ENCODE measurements at regions not wholly inside any gene's neighbourhood (a gene's known extent, or its start where the extent isn't known, plus 50 kb on each side); places are given as distances from the start of the nearest gene placed in this dataset.

DNA sequence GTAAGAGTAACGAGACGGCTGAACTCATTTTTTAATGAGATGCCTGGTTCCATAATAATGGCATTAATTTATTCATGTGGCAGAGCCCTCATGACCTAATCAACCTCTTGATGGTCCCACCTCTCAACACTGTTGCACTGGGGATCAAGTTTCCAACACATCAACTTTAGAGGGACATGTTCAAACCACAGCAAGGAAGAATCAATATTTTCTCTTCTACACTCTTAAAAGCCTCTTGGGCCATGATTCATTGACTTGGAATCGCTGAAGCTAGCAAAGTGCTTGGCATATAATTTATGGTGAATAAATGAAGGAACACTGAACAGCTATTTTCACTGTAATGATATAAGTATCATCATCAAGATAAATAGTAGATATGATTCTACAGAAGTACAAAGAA, 333.0 kb downstream of the TNS1 start:
- no peak overlapping the region for H3K27ac ChIP-seq
- TF ChIP-seq, protein P1, sequence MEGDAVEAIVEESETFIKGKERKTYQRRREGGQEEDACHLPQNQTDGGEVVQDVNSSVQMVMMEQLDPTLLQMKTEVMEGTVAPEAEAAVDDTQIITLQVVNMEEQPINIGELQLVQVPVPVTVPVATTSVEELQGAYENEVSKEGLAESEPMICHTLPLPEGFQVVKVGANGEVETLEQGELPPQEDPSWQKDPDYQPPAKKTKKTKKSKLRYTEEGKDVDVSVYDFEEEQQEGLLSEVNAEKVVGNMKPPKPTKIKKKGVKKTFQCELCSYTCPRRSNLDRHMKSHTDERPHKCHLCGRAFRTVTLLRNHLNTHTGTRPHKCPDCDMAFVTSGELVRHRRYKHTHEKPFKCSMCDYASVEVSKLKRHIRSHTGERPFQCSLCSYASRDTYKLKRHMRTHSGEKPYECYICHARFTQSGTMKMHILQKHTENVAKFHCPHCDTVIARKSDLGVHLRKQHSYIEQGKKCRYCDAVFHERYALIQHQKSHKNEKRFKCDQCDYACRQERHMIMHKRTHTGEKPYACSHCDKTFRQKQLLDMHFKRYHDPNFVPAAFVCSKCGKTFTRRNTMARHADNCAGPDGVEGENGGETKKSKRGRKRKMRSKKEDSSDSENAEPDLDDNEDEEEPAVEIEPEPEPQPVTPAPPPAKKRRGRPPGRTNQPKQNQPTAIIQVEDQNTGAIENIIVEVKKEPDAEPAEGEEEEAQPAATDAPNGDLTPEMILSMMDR (conservative IDR thresholded peaks at IDR 0.05), result no peak

- no peak overlapping the region for H3K27ac ChIP-seq
- TF ChIP-seq, protein P1 (conservative IDR thresholded peaks at IDR 0.05), result no peak
These were observed 335.3 kb downstream of the TNS1 start for GRCh38 chr2:217667512-217667911.

DNA sequence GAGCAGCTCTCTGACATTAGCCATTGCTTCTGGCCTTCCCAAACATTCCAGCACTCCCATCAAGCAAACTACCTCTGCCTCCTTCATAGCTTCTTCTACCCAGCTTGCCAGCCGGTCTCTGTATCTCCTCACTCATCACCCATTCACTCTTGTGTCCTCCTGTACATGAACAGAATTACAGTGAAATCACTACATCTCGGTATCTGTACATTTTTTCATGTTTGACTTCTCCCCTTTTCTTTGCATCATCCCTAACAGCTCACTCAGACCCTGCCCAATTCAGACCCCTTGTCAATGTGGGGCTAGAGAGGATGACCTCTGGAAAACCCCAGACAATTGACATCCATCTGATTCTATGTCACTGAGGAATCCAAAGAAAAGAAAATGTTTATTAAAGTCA, 335.8 kb downstream of the TNS1 start:
- TF ChIP-seq, protein P1 (conservative IDR thresholded peaks at IDR 0.05), result no peak

DNA sequence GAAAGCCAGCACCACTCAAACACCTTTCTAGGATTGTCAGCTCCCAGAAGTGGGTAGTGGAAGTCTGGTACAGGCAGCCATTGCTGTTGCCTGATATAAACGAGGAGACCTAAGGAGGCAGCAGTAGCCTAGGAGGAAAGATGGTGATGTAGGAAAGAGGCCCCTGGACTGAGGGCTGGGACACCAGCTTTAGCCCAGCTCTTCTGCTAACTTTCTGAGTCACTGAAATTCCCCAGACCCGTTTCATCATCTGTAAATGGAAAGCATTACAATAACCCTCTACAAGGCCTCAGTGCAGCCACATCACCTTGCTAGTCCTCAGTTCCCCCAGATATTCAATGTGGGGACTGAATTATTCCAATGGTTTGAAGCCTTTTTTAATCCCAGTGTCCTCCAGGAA, 336.5 kb downstream of the TNS1 start:
- no peak overlapping the region for H3K27ac ChIP-seq
- TF ChIP-seq, protein P1 (conservative IDR thresholded peaks at IDR 0.05), result no peak

More for the DNA sequence above, 335.8 kb downstream of the TNS1 start:
- no peak overlapping the region for H3K27ac ChIP-seq

- TF ChIP-seq, protein P1 (conservative IDR thresholded peaks at IDR 0.05), result no peak
- no peak overlapping the region for H3K27ac ChIP-seq
These were observed 338.0 kb downstream of the TNS1 start for GRCh38 chr2:217664761-217665160.

GRCh38 chr2:217662984-217663602, 339.7 kb downstream of the TNS1 start:
- TF ChIP-seq, protein P1 (conservative IDR thresholded peaks at IDR 0.05), result no peak
- no peak overlapping the region for H3K27ac ChIP-seq

- no peak overlapping the region for H3K27ac ChIP-seq
- TF ChIP-seq, protein P1 (conservative IDR thresholded peaks at IDR 0.05), result no peak
These were observed 341.4 kb downstream of the TNS1 start for GRCh38 chr2:217661378-217661777.
